ENCODE measurements at regions not wholly inside any gene's neighbourhood (a gene's known extent, or its start where the extent isn't known, plus 50 kb on each side); places are given as distances from the start of the nearest gene placed in this dataset.

- TF ChIP-seq POLR2AphosphoS5 (IDR thresholded peaks at IDR 0.05; ENCODE audit: borderline replicate concordance, low read depth, low read length) (no peak), EZH2 (IDR thresholded peaks at IDR 0.05) (no peak), FOXP2 (optimal IDR thresholded peaks at IDR 0.05; ENCODE audit: control extremely low read depth, extremely low read length, insufficient read depth) (no peak)
Measured at GRCh38 chr11:129324533-129325175, 51.0 kb upstream of the BARX2 start.

All from SK-N-MC (cell line).